ENCODE measurements at regions not wholly inside any gene's neighbourhood (a gene's known extent, or its start where the extent isn't known, plus 50 kb on each side); places are given as distances from the start of the nearest gene placed in this dataset.

- no peak for DNase-seq (ENCODE audit: extremely low read depth in 1 of 11, low read depth in 9 of 11, low spot score in 4 of 11)
Observed at GRCh38 chr16:85455534-85455933, 157.6 kb upstream of the GSE1 start.

GRCh38 chr16:85457366-85457765 is 155.8 kb upstream of the GSE1 start:
- DNase-seq (ENCODE audit: extremely low read depth in 1 of 11, low read depth in 9 of 11, low spot score in 4 of 11) = no peak

DNA sequence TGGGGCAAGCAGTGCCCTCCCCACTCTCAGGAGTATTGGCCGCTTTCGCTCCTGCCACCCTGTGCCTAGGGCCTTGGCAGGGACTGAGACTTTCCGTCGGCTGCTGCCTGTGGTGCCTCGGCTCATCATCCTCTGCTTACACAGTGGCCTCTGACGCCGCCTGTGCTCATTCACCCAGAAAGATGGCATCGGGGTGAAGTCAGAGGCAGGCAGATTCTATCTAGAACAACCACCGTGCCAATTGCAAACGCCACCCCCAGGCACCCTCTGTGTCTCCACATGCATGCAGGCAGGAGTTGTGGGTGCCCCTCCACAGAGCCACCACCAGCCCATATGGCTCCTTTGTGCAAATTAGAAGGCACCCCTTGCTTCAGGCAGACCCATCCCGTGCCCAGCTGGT is 154.2 kb upstream of the GSE1 start:
- DNase-seq (ENCODE audit: extremely low read depth in 1 of 11, low read depth in 9 of 11, low spot score in 4 of 11) = no peak

- no peak for DNase-seq (ENCODE audit: extremely low read depth in 1 of 11, low read depth in 9 of 11, low spot score in 4 of 11)
Observed at GRCh38 chr16:85459529-85460251, 153.4 kb upstream of the GSE1 start.

DNA sequence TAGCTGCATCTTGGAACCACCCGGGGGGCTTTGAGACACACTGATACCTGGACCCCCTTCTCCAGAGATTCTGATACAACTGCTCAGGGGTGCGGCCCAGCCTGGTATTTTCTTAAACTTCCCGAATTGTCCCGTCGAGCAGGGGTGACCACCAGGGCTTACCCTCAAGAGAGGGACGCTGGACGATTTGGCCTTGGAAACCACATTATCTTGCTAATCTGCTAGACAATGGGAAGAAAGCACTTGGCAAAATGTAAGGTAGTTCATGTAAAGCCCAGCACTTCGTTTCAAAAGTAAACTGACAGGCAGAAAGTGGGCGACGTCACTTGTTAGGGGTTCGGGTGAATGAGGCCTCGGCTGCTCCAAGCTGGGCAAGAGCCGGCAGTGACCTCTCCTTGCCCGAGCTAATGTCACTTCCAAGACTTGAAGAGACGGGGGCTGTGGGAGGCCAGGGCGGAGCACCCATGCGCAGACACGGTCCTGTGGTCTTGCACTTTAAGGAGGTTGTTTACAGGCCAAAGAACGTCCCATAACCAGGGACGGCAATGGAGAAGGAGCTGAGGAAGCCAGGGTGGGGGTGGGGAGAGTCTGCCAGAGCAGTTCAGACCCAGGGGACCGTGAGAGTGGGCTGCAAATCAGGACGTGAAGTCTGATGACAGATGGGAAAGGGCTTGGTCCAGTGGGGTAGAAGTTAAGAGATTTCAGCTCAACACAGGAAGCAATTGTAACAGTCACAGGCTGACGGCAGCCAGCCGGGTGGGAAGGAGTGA is 152.7 kb upstream of the GSE1 start:
- peak in 4 of 11 donors; percentile 65 to 79 (median 75) for DNase-seq (ENCODE audit: extremely low read depth in 1 of 11, low read depth in 9 of 11, low spot score in 4 of 11)

DNA sequence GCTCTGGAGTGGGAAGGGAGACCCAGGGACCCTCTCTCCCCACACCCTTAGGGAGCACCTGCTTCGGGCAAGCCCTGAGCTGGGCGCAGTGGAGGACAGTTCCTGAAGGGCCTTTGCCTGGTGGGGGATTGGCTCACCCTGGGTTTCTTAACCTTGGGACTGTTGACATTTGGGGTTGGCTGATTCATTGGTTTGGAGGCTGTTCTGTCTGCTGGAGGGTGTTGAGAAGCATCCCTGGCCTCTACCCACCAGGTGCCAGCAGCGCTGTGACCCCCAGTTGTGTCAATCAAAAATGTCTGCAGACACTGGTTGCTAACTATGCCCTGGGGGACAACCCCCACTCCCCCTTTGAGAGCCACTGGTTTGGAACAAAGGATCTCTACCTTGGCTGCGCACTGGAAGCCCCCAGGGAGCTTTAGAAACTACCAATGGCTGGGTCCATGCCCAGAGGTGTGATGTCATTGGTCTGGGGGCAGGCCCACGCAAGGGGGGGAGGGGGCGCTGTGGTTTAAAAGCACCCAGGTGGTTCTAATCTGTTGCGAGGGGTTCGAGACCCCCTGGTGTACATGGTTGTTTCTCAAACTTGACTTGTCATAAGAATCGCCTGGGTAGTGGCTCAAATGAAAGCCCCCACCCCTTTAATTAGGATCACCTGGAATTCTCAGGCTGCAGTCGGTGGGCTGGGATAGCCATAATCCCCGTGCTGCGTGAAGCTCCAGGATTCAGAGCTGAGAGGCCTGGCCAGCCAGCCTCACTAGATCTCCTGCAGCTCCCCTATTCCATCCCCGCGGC is 151.9 kb upstream of the GSE1 start:
- DNase-seq (ENCODE audit: extremely low read depth in 1 of 11, low read depth in 9 of 11, low spot score in 4 of 11) = no peak

- DNase-seq (ENCODE audit: extremely low read depth in 1 of 11, low read depth in 9 of 11, low spot score in 4 of 11) = peak in 5 of 11 donors; percentile 63 to 86 (median 82)
Observed at GRCh38 chr16:85461814-85462713, 151.1 kb upstream of the GSE1 start.

DNA sequence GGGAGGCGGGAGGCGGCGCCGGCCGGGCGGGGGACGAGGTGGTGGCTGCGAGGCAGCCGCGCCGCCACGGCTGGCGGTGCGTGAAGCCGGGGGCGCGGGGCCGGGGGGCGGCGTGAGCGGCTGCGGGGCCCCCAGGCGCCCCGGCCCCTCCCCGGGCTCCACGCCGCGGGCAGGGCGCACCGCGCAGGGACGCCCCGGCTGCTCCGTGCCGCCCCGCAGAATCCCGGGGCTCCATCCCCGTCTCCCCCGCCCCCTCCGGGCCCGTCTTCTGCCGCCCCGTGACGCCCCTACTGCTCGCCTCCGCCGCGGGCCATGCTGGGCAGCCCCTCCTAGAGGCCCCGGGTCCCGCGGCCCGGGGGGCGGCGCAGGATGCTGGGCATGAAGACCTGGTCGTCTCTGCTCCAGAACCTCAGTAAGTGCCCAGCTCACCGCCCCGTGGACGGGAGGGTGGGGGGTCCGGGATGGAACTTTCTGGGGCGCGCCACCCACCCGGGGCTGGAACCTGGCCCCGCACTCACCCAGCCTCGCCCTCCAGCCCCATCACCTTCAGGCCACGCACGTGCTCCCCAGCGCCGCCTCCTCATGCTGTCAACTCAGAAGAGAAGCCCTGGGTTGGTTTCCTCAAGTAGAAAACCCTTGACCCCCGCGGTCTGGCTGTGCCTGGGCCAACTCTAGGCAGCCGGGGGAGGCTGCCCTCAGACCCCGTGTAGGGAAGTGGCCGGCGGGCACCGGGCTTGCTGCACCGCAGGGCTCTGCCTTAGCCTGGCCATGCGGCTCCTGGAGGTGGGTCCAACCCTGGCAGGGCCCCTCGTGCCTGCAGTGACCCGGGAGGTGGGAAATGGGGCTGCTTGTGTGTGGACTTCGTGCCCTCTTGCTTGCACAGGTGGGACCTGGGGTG is 150.2 kb upstream of the GSE1 start:
- DNase-seq (ENCODE audit: extremely low read depth in 1 of 11, low read depth in 9 of 11, low spot score in 4 of 11) = no peak

DNA sequence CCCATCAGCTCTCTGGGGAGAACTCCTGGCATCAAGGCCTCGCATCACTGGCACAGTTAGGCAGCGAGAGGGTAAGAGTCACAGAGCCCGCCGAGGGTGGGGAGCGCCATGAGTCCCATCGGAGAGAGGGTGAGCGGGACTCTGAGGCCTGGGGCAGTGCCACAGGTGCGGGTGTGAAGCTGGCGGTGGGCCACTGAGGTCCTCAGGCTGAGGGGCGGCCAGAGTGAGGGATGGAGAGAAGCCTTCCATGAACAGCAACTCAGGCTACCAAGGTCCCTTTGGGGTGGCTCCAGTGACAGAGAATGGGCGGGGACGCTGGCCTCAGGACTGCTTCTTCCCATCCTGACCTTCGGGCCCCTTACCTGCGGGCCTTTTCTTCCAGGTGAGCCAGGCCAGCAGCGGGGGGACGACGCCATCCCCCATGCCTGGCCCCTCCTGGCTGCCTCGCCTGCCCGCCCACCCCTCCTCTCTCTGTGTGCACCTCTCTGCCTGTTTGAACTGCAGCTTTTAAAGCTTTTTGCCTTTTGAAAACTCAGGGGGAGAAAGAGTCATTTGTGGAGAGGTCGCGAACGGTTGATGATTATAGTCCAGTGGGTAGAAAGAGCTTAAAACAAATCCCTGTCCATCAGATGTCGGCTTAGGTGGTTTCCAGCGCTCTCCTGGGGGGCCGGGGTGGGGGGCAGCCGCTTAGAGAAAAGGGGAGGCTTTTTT is 149.3 kb upstream of the GSE1 start:
- DNase-seq (ENCODE audit: extremely low read depth in 1 of 11, low read depth in 9 of 11, low spot score in 4 of 11) = no peak

DNA sequence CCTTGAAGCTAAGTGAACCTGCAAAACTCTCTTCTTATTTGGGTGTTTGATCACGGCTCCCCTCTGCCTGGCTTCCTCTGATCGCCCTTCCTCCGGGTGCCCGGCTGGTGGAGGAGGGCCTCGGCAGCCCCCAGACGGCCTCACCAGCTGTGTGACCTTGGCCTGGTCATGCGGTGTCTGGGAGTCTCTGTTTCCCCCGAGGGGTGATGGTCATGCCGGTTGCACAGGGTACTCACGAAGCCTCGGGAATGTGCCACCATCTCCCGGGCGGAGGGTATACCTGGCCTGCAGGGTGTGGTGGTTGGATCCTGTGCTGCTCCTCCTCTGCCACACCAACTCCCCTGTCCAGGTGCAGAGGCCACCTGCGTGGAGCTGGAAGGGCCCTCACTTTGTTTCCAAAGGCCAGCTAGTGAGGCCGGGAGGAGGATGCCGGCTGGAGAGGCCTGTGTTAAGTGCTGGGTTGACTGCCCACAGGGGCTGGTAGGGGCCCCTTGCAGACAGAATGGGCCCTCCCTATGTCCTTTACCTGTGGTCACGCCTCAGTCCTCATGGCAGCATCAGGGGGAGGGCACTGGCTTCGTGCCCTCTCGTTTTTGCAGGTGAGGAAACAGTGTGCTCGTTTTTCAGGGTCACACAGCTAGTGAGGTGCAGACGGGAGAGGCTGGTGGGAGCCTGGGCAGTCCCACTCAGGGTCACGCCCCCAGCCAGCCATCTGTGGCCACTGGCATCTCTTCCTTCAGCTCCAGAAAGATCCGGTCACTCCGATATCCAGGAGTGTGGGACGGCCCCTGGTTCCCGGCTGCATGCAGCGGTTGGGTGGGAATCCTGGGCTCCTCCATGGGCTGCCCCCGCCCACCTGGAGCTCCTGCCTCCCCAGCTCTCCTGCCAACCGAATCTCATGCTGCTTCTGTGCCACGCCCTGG is 148.5 kb upstream of the GSE1 start:
- DNase-seq (ENCODE audit: extremely low read depth in 1 of 11, low read depth in 9 of 11, low spot score in 4 of 11) = no peak

DNA sequence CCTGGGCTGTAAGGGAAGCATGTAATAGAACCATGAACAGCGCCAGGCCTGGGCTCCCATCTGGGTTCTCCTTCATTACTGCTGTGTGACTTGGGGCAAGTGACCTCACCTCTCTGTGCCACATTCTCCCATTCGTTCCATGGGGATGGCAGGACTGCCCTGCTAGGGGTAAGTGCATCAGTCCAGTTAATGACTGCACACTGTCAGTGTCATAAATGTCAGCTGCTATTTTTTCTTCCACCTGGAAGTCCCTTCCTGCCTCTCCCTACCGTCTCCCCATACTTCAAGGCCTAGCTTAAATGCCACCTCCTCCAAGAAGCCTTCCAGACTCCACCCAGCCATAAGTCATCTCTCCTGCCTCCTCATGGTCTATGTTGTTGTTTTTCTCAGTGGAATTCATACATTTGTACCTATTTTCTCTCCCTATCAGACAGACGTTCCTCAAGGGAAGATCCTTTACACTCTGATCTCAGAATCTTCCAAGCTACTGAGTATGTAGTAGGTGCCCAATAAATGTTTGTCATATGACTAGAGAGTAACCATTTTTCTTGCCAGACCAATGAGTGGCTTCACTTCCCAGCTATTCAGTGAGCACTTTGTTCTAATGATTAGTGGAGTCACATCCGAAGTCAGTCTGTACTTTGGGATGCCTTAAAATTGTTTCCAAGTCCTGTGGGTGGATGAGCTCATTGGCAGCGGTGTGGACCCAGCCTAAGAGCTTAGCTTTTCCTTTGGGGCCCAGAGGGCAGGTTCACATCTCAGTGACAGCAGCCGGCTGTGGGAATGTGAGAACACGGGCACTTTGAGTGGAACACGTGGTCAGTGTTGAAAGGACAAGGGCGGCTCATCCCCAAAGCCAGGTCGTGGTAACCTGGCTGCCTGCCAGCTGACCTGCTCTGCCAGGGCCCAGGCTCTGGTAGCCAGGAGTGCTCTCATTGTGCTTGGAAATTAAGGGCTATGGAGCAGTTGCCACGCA is 147.5 kb upstream of the GSE1 start:
- no peak for DNase-seq (ENCODE audit: extremely low read depth in 1 of 11, low read depth in 9 of 11, low spot score in 4 of 11)

GRCh38 chr16:85466304-85466700 is 146.8 kb upstream of the GSE1 start:
- DNase-seq (ENCODE audit: extremely low read depth in 1 of 11, low read depth in 9 of 11, low spot score in 4 of 11) = no peak

GRCh38 chr16:85466989-85467388 is 146.1 kb upstream of the GSE1 start:
- DNase-seq (ENCODE audit: extremely low read depth in 1 of 11, low read depth in 9 of 11, low spot score in 4 of 11) = no peak

DNA sequence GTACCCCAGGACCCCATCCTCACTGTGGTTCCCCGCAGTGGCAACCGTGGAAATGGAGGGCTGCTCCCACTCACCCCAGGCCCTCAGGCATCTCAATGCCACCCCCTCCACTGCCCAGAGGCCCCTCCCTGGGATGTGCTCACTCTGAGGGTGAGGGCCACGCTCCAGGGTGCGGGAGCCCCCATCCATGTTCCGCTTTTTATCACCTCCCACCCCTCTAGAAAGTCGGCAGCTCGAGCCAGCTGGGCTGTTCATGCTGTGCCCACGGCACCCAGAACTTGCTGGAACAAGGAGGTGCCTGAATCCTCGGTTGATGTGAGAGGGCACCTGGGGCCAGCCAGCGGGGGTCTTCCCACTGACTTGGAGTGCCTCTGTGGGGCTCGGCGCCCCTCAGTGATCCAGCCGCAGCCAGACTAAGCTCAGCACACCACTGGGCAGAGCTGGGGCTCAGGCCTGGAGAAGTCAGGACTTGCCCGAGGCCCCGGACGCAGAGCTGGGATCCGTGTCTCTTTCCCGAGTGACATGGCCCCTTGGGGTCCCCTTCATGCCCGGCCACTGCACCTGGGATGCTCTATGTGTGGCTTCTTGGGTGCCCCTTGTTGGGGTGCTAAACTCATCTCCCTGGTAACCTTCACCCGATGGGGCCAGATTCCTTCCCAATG is 143.1 kb upstream of the GSE1 start:
- no peak for DNase-seq (ENCODE audit: extremely low read depth in 1 of 11, low read depth in 9 of 11, low spot score in 4 of 11)

DNA sequence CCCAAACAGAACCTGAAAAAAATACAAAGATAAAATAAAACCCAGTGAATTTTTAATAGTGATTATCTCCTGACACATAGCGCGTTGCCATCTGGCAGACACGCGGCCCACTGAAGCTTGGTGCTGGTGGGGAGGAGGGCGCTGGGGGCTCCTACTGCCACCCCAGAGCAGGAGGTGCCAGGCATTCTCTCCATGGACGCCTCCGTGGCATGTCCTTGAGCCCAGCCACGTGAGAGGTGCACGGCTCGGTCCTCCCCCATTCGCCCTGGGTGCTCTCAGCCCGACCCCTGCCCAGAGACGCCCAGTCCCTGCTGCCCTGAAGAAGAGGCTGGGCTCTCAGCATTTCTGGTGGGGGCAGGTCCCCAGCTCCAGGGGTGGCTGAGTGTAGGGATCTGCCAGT is 142.2 kb upstream of the GSE1 start:
- DNase-seq (ENCODE audit: extremely low read depth in 1 of 11, low read depth in 9 of 11, low spot score in 4 of 11) = no peak

All from renal cortex interstitium (tissue), 11 donors.